Right renal pelvis (tissue), 4 donors: ENCODE measurements at regions not wholly inside any gene's neighbourhood (a gene's known extent, or its start where the extent isn't known, plus 50 kb on each side); places are given as distances from the start of the nearest gene placed in this dataset.
A peak's percentile ranks its signal among the peaks of the same experiment; 100 is the strongest.
"Not testable (repeated sequence)": the region's sequence is repeated elsewhere in the genome, so short reads cannot be mapped to it uniquely, and the experiment has no call there.

Experiments used
- DNase-seq, 4 donors: peaks; one replicate each; pipeline ENCODE4 v3.0.0-alpha.2; 2013; ENCODE audit warnings: low read depth in 4 of 4, low spot score in 3 of 4, missing footprints in 1 of 4

- no peak for DNase-seq
Measured at GRCh38 chr1:212495766-212496494, 63.2 kb downstream of the NENF start.

DNA sequence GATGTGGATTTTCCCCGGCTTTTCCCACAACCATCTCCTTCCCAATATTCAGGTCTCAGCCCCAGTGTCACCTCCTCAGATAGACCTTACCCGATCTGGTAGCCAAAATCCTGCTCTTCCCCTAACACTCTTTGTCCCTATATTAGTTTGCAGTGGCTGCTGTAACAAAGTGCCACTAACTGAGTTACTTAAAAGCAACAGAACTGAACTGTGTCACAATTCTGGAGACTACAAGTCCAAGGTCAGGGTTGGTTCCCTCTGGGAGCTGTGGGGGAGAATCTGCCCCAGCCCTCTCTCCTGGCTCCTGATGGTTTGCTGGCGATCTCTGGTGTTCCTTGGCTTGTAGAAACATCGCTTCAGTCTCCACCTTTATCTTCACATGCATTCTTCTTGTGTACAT is 64.0 kb downstream of the NENF start:
- DNase-seq: no peak

DNA sequence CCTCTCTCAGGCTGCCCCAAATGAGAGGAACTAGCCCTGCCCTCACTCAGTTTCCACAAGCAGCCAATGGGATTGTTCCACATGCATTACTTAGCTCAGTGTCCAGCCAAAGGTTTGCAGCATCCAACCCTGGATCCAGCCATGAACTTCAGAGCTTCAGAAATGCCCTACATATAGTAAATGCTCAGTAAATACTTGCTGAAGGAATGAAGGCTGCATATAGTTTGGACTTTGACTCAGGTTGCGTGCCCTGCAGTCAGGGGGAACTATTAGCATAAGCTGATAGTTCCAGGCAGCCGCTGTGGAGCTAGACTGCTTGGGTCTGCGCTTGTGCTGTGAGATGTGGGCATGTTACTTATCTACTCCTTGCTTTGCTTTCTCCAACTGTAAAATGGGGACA is 64.8 kb downstream of the NENF start:
- no peak for DNase-seq

- DNase-seq: no peak
Measured at GRCh38 chr1:212498283-212499040, 65.7 kb downstream of the NENF start.

GRCh38 chr1:212500351-212500750 is 67.6 kb downstream of the NENF start:
- no peak for DNase-seq

DNA sequence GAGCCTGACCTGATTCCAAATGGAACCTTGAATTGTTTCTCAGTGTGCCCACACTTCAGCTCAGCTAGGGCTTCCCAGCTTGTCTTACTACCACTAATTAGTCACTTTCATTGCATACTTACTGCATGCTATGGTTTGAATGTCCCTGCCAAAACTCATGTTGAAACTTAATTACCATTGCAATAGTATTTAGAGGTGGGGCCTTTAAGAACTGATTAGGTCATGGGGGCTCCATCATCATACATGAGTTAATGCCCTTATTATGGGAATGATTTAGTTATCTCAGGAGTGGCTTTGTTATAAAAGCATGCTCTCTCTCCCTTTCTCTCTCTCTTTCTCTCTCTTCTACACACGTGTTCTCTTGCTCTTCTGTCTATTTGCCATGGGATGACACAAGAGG is 68.3 kb downstream of the NENF start:
- no peak for DNase-seq

- no peak for DNase-seq
Measured at GRCh38 chr1:212503714-212504113, 71.0 kb downstream of the NENF start.

- no peak for DNase-seq
Measured at GRCh38 chr1:212504171-212504803, 71.6 kb downstream of the NENF start.

DNA sequence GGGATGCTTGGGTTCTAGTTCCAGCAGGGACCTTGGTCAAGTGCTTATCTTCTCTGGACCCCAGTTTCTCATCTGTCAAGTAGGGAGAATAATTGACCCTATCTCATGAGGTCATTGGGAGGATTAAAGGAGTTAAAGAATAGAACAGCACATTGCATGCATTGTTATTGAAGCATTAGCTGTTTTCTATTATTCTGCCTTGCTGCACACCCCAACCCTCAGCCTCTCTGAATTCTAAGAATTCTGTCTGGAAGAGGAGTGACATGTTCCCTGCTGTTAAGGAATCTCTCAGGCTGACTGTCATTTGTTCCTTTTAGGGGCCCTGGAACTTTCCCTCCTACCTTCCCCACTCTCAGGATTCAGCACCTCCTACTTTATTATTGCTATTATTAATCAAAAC is 73.9 kb downstream of the NENF start:
- DNase-seq: no peak

DNA sequence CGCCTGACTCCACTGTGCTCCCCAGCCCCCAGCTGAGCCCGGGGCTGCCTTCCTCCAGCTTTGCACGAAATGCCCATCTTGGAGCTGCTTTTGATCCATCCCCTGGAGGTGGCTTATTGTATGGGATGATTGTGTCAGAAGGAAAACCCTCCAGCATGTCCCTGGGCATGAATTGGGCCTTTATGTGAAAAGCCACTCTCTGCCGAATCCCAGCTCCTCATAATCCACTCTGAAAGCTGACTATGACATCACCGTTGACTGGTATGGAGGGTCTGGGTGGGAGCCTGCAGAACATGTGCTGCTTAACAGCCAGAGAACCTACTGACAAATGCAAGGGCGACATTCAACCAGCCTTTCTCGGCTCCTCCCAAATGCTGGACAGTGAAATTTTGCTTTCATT is 74.6 kb downstream of the NENF start:
- no peak for DNase-seq

DNA sequence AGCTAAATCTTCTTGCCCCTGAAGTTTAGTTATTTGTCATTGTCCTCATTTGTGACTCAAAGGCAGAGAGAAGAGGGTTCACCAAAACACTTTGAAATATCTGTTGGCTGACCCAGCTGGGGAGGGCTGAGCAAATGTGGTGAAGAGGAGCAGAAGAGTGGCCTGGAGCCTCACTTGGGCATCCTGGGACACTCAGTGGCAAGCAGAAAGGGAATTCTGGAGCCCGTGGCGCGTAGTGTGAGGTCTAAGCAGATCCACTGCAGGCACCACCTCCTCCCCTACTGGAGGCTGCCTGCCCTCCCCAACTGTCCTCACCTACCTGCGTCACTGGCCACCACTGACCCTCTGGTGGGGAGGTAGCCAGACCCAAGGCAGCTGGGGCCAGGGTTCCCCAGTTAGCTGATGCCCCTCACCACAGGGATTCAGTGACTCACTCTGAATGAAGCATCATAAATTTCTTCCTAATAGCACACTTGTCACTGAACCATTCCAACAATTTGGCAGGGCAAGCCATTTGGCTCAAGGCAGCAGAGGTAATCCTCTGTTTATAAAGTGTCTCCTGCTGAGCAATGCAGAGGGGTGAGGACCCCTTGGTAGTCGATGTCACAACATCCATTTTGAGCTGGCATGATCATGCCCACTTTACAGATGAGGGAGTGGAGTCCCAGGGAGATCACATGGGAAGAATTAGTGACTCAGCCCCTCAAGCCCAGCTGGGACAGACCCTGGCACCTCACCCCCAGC is 80.3 kb downstream of the NENF start:
- DNase-seq: no peak

DNA sequence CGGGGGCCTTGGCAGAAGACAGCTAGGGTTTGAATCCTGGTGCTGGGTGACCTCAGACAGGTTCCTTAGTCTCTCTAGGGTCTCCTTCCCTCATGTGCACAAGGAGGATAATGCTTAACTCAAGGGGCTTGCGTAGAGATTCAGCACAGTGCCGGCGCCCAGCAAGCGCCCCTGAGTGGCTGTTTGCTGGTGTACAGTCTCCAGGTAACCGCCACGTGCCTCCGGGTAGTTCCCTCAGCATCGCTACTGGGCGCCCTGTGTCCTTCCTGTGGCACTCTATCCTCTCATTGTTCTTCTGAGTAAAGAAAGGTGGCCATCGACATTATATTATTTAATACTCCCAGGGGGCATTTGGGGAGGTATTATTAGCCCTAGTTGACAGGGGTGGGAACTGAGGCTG is 80.9 kb downstream of the NENF start:
- no peak for DNase-seq

- peak in 3 of 4 donors; percentile 25 to 45 (median 33) for DNase-seq
Measured at GRCh38 chr1:212514056-212514614, 81.4 kb downstream of the NENF start.

- peak in 3 of 4 donors; percentile 10 to 57 (median 23) for DNase-seq
Measured at GRCh38 chr1:212514782-212515181, 82.1 kb downstream of the NENF start.

DNA sequence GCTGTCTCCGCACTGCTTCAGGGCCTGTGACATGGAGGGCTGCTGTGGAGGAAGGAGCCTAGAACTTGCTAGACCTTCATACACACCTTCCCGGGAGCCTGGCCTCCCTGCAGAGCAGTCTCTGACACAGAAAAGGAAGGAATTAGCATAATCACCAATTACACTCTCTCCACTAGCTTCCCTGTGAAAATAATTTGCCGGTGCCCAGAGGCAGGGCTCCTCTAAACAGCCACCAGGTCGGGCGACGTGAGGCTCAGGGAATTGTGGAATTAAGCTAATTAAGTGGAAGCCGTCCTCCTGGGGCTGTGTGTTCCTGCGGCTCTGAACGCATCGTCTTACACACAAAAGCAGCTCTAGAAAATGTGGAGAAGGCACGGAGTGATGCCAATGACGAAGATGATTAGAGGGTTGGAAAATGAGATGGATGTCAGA is 82.6 kb downstream of the NENF start:
- no peak for DNase-seq

DNA sequence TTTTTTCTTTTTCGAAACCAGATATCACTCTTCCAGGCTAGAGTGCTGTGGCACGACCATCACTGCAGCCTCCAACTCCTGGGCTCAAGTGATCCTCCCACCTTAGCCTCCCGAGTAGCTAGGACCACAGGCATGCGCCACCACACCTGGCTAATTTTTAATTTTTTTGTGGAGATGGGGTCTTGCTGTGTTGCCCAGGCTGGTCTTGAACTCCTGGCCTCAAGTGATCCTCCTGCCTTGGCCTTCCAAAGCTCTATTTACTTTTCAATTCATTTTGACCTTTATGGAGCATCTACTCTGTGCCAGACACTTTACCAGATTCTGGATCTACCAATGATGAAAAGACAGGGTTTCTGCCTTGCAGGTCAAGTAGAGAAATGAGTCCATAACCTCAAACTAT is 83.3 kb downstream of the NENF start:
- DNase-seq: not testable (repeated sequence)

- DNase-seq: peak in 2 of 4 donors; percentile 10 to 13
Measured at GRCh38 chr1:212518188-212519054, 85.7 kb downstream of the NENF start.

- DNase-seq: no peak
Measured at GRCh38 chr1:212519131-212519530, 86.4 kb downstream of the NENF start.

DNA sequence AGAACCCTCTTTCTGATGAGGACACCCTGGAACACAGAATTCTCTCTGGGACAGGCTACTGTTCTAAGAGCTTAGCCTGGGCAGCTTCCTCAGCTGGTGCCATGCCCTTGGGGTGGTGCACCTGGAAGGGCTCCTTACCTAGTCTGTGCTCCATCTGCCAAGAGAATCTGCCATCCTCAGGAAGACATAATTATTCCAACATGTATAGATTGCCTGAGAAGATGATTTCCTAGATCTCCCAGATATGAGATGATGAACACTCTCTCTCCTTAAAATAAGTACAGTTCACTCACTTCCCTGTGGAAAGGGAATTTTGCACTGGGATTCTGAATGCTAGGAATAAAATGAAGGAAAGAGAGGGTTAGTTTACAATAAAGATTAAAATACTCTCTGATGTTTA is 87.6 kb downstream of the NENF start:
- DNase-seq: no peak

- no peak for DNase-seq
Measured at GRCh38 chr1:212520746-212521145, 87.8 kb upstream of the ATF3 start.
